HG03060 (cell line): ENCODE measurements at regions not wholly inside any gene's neighbourhood (a gene's known extent, or its start where the extent isn't known, plus 50 kb on each side); places are given as distances from the start of the nearest gene placed in this dataset.
"Not testable (repeated sequence)": the region's sequence is repeated elsewhere in the genome, so short reads cannot be mapped to it uniquely, and the experiment has no call there.

Experiments used
- ATAC-seq: cut with Tn5 transposase; IDR thresholded peaks from one replicate; pipeline ENCODE4 v1.9.1; 2021; ENCODE audit warnings: low read depth, moderate number of reproducible peaks; ENCODE audit not compliant: unreplicated experiment

DNA sequence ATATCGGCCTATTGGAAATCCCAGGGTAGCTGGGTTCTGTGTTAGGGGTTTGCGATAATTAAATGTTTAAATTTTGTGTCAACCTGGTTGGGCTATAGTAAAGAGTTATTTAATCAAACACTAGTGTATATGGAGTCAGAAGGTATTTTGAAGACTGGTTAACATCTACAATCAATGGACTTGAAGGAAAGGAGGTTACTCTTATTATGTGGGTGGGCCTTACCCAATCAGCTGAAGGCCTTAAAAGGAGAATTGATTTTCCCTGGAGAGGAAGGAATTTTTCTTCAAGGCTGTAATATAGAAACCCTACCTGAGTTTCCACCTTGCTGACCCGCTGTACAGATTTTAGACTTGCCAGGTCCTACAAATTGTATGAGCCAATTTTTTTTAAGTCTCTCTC, 411.4 kb downstream of the IRX1 start:
- ATAC-seq: no peak

GRCh38 chr5:4011943-4012342, 416.3 kb downstream of the IRX1 start:
- ATAC-seq: no peak

DNA sequence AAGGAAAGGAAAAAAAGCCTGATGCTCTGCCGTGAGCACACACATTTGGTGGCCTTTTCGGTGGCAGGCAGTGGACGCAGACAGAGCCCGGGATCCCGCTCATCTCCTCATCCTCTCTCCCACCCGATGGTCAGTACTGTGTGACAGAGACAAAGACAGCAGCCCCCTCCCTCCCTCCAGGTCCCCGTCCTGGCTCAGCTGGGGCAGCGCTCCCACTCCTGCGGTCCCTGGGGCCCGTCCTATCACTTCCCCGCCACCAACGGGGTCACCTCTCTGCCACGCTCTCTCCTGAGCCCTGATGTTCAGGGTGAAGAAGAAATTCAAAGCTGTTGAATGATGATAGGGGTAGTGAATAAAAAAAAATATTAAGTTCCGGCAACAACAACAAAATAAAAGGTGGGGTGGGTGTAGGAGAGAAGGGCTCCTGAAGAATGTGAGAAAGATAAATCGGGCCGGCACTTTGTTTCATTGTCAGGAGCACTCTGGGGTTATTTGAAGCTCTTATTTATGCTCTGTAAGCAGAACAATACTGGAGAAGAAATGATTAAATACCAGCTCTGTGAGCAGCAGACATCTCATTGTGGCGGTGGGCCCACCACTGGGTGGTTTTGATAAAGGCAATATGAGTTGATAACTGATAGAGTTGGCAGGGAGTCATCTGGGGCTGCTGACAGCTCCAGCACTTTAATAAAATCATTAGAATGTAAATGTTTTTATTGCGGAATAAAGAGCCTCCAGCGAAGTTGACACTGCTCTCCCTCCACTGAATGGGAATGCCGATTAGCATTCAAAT, 417.7 kb downstream of the IRX1 start:
- no peak for ATAC-seq

- no peak for ATAC-seq
Observed at GRCh38 chr5:4015709-4016108, 420.1 kb downstream of the IRX1 start.

GRCh38 chr5:4017076-4017803, 421.6 kb downstream of the IRX1 start:
- ATAC-seq: no peak

GRCh38 chr5:4018007-4018406, 422.4 kb downstream of the IRX1 start:
- ATAC-seq: no peak

DNA sequence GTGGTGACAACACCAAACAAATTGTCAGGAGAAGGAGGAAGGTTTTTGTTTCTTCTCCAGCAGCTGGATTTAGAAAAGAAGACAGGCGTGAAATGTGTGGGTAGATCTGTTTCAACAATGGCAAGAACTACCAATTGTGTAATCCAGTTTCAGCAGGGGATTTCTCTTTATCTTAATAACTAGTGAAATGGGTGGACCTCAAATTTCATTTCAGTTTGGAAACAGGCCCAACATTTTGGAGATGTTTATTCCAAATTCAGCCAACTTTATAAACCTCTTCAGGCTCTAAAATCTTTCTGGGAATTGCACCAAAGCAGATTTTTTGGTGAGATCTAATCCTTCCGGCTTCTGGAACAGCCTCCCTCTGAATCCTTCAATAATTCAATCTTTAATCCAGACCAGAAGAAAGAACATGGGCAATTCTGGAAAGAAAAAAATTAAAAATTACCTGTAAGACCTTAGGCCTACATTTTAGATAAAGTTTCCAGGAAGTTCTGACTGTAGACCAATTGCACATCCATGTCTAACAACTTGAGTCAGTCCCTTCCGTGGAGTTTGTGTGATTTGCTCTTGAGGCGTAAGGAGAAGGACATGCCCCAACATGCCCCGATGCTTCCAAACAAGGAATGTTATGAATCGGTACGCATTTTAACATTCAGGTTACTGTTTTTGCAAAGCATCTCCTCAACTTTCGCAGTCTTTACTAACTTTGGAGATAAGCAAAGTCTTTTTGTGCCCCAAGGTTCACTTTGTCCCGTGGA, 423.6 kb downstream of the IRX1 start:
- ATAC-seq: no peak

DNA sequence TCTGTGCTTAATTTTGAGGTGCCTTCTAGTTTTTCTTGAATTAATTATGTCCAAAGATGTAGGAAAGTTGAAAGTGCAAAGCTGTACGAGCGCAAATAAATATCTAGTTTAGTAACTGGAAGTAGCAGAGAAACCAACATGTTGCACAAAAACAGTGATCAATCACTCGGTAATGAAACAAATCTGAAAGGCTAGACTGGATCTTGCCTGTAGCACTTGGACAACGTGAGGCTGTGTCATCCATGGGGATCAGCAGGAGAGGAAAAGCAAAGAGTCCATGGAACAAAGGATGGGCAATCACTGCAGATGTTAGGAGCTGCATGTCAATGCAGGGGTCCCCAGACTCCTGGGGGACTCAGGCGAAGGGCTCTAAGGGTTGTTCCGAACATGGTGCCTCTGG, 424.2 kb downstream of the IRX1 start:
- no peak for ATAC-seq

DNA sequence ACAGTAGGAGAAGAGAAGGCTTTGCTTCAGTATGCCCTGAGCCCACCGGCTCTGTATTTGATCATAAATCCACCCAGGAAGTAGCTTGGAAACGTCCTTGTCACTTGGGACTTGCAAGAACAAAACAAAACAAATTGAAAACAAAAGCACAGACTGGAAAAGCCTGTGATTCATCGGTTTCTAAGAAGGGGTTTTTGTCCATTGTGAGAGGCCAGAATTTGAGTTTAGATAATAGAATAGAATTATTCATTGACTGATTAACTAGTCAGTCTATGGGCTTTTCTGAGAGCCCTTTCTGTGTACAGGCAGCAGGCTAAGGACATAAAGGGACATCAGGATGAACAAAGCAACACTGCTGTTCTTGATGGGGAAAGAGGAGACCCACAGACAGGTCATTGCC, 424.8 kb downstream of the IRX1 start:
- no peak for ATAC-seq

- ATAC-seq: no peak
Observed at GRCh38 chr5:4022056-4022670, 426.5 kb downstream of the IRX1 start.

GRCh38 chr5:4023091-4023752, 427.6 kb downstream of the IRX1 start:
- no peak for ATAC-seq

- ATAC-seq: no peak
Observed at GRCh38 chr5:4023753-4024335, 428.2 kb downstream of the IRX1 start.

- no peak for ATAC-seq
Observed at GRCh38 chr5:4027088-4027734, 431.6 kb downstream of the IRX1 start.

DNA sequence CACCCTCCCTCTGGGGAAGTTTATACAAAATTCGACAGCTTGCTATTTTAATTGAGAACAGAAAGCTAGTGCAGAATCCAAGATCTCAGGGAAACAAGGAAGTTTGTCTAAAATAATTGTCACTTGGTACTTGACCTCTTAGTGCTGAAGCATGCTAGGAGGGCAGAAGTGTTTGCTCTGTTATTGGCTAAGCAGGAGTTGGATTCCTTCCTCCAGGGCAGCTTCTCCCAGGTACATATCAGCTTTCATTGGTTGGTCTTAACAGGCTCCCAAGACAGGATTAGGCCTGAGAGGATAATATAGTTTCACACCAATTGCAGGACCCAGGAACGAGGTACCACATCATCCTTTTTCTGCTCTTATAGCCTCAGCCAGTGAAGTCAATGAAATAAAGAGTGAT, 432.8 kb downstream of the IRX1 start:
- ATAC-seq: no peak

DNA sequence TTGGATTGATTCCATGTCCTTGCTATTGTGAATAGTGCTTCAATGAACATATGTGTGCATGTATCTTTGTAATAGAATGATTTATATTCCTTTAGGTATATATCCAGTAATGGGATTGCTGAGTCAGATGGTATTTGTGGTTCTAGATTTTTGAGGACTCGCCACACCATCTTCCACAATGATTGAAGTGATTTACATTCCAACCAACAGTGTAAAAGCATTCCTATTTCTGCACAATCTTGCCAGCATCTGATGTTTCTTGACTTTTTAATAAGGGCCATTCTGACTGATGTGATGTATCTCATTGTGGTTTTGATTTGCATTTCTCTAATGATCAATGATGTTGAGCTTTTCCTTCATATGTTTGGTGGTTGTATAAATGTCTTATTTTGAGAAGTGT, 437.9 kb downstream of the IRX1 start:
- not testable (repeated sequence) for ATAC-seq

- ATAC-seq: no peak
Observed at GRCh38 chr5:4036861-4037260, 441.2 kb downstream of the IRX1 start.

GRCh38 chr5:4038994-4039393, 443.4 kb downstream of the IRX1 start:
- ATAC-seq: no peak

DNA sequence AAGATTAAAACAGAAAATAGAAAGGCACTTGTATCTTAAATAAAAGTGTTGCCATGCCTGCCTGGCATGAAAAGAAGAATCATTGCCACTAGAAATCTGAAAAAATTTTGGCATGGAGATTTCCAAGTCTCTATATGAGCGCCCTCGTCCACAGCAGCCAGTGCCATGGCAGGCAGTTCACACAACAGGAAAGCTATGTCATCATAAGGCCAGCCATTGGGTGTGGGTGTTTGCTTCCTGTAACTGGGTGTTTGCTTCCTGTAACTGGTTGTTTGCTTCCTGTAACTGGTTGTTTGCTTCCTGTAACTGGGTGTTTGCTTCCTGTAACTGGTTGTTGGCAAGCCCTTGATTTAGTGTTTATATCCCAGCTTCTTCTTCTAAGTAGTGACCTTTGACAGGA, 446.7 kb downstream of the IRX1 start:
- ATAC-seq: no peak

- no peak for ATAC-seq
Observed at GRCh38 chr5:4043135-4043534, 447.5 kb downstream of the IRX1 start.

GRCh38 chr5:4044881-4045280, 449.2 kb downstream of the IRX1 start:
- ATAC-seq: no peak
